ENCODE measurements at regions not wholly inside any gene's neighbourhood (a gene's known extent, or its start where the extent isn't known, plus 50 kb on each side); places are given as distances from the start of the nearest gene placed in this dataset.

- TF ChIP-seq SRF (IDR thresholded peaks at IDR 0.05; ENCODE audit: low read depth, low read length) (no peak), SUZ12 (IDR thresholded peaks at IDR 0.05; ENCODE audit: low read length) (no peak), BCL11A (IDR thresholded peaks at IDR 0.05; ENCODE audit: low read depth in 2 of 2, low read length in 2 of 2) (no peak), TBP (IDR thresholded peaks at IDR 0.05; ENCODE audit: low read depth, low read length) (no peak), YY1 (IDR thresholded peaks at IDR 0.05; ENCODE audit: low read depth, low read length) (no peak)
These were observed 144.8 kb downstream of the CEP135 start (continued) for GRCh38 chr4:56093576-56093975.
